ENCODE measurements at regions not wholly inside any gene's neighbourhood (a gene's known extent, or its start where the extent isn't known, plus 50 kb on each side); places are given as distances from the start of the nearest gene placed in this dataset.

DNA sequence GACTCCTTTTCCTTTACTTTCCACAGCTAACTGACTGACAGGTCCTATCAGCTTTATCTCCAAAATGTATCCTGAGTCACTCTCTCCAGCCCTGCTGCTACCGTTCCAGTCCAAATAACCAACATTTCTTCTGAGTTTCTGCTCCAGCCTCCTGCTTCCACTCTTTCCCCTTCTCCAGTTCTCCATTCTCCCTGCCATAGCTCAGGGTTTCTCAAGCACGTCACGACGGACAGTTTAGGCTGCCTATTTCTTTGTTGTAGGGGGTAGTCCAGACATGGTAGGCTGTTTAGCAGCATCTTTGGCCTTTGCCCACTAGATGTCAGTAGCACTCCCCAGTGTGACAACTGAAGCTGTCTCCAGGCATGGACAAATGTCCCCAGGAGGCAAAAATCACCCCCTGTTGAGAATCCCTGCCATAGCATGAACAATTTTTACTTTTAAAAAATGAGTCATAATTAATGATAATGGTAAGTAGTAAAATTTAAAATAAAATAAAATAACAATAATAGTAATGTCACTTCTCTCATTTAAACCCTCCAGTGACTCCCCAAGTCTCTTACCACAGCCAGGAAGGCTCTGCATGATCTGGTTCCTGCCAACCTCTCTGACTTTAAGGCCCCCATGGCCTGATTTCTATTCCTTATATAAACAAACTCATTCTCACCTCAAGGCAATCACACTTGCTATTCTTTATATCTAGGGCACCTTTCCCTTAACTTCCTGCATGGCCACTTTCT, 105.4 kb upstream of the FER start:
- no peaks in the 10 kb centered on the region for H3K27me3 ChIP-seq (ENCODE audit: control insufficient read depth, insufficient read depth, low read length)
- peak overlapping the region; percentile 20 for H3K9ac ChIP-seq (ENCODE audit: low read depth, low read length)
- H3K36me3 ChIP-seq (ENCODE audit: insufficient read depth, low read length): no peaks in the 10 kb centered on the region
- H3K4me2 ChIP-seq (ENCODE audit: low read length): peak overlapping the region; percentile 82
- peak overlapping the region; percentile 48 for H3K4me3 ChIP-seq (ENCODE audit: low read length)
- H3K9me3 ChIP-seq (replicated peaks; ENCODE audit: low read length): no peaks in the 10 kb centered on the region
- peaks cover 3% of the 10 kb centered on the region for H3K4me1 ChIP-seq (ENCODE audit: control insufficient read depth, insufficient read depth, low read length)

DNA sequence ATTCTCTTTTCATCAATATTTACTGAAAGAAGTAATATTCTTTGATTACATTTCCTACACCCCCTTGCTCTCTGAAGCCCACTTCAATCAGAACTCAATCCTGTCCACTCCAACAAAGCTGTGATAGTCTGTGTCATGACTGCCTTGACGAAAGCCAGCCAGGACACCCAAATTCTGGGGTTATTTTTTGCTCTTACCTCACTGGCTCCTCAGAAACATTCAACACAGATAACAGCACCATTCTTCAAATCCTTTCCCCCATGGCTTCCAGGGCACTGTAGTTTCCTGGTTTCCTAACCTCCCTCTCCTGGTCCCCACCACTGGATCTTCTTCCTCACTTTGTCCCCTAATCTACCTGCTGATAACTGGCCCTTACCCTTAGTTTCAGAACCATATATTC, 106.1 kb upstream of the FER start:
- Histone ChIP-seq H3K36me3 (ENCODE audit: insufficient read depth, low read length) (no peaks in the 10 kb centered on the region), H3K27me3 (ENCODE audit: control insufficient read depth, insufficient read depth, low read length) (no peaks in the 10 kb centered on the region), H3K4me2 (ENCODE audit: low read length) (no peak overlapping the region), H3K9me3 (replicated peaks; ENCODE audit: low read length) (no peaks in the 10 kb centered on the region), H3K9ac (ENCODE audit: low read depth, low read length) (no peak overlapping the region), H3K4me3 (ENCODE audit: low read length) (no peak overlapping the region), H3K4me1 (ENCODE audit: control insufficient read depth, insufficient read depth, low read length) (peaks cover 3% of the 10 kb centered on the region)

DNA sequence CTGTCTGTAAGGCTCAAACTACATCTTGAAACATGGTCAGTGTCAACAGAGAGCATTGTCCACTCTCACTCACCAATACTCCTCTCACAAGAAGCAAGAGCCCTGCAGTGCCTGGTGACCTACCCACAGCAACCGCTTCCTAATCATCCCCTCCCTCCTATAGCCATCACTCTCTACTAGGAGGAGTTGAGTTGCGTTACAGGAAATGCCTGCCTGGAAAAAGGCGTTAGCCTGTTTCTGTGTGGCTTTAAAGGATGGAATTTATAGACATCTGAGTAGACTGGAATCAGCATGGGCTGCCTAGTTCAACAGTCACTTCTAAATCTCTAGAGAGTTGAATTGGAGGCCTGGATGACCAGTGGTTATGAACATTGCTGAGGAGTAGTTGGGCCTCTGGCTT, 108.3 kb upstream of the FER start:
- H3K9me3 ChIP-seq (replicated peaks; ENCODE audit: low read length): no peaks in the 10 kb centered on the region
- no peaks in the 10 kb centered on the region for H3K27me3 ChIP-seq (ENCODE audit: control insufficient read depth, insufficient read depth, low read length)
- no peaks in the 10 kb centered on the region for H3K36me3 ChIP-seq (ENCODE audit: insufficient read depth, low read length)
- H3K4me2 ChIP-seq (ENCODE audit: low read length): no peak overlapping the region
- H3K9ac ChIP-seq (ENCODE audit: low read depth, low read length): no peak overlapping the region
- H3K4me1 ChIP-seq (ENCODE audit: control insufficient read depth, insufficient read depth, low read length): peaks cover 3% of the 10 kb centered on the region
- no peak overlapping the region for H3K4me3 ChIP-seq (ENCODE audit: low read length)

DNA sequence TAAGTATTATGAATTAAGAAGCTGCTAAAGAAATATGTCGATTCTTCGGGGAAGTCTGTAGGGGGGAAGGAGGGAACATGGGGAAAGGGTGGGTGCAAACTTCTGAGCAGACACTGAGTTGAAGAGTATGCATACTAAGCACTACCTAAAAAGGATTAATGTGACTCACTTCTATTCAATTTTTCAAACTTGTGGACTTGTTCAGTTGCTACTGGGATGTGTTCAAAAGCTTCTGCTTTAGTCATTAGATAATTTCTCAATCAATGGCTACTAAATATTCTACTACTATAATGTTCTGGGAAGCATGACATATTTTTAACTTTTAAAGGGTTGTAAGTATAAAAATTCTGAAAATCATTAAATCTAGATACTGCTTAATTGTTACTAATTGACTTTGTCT, 109.7 kb upstream of the FER start:
- Histone ChIP-seq H3K9me3 (replicated peaks; ENCODE audit: low read length) (no peaks in the 10 kb centered on the region), H3K36me3 (ENCODE audit: insufficient read depth, low read length) (no peaks in the 10 kb centered on the region), H3K4me2 (ENCODE audit: low read length) (no peak overlapping the region), H3K4me3 (ENCODE audit: low read length) (no peak overlapping the region), H3K27me3 (ENCODE audit: control insufficient read depth, insufficient read depth, low read length) (no peaks in the 10 kb centered on the region), H3K4me1 (ENCODE audit: control insufficient read depth, insufficient read depth, low read length) (peaks cover 3% of the 10 kb centered on the region), H3K9ac (ENCODE audit: low read depth, low read length) (no peak overlapping the region)

DNA sequence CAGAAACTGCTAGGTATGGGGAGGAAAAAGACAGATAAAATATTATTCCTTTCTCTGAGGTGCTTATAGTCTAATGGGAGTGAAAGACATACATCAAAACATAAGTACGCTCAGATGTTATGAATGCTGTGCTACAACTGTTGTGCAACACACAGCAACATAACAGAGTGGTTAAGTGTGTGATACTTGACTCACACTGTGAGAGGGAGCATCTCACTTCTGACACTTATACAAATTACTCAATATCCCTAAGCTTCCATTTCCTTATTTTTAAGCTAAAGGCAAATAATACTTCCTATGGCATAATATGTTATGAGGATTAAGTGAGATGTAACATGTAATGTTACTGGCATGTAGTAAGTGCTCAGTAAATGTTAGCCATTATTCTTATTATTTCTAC, 110.6 kb upstream of the FER start:
- no peaks in the 10 kb centered on the region for H3K36me3 ChIP-seq (ENCODE audit: insufficient read depth, low read length)
- no peak overlapping the region for H3K9ac ChIP-seq (ENCODE audit: low read depth, low read length)
- no peaks in the 10 kb centered on the region for H3K9me3 ChIP-seq (replicated peaks; ENCODE audit: low read length)
- no peak overlapping the region for H3K4me2 ChIP-seq (ENCODE audit: low read length)
- H3K27me3 ChIP-seq (ENCODE audit: control insufficient read depth, insufficient read depth, low read length): no peaks in the 10 kb centered on the region
- peaks cover 2% of the 10 kb centered on the region for H3K4me1 ChIP-seq (ENCODE audit: control insufficient read depth, insufficient read depth, low read length)
- no peak overlapping the region for H3K4me3 ChIP-seq (ENCODE audit: low read length)

DNA sequence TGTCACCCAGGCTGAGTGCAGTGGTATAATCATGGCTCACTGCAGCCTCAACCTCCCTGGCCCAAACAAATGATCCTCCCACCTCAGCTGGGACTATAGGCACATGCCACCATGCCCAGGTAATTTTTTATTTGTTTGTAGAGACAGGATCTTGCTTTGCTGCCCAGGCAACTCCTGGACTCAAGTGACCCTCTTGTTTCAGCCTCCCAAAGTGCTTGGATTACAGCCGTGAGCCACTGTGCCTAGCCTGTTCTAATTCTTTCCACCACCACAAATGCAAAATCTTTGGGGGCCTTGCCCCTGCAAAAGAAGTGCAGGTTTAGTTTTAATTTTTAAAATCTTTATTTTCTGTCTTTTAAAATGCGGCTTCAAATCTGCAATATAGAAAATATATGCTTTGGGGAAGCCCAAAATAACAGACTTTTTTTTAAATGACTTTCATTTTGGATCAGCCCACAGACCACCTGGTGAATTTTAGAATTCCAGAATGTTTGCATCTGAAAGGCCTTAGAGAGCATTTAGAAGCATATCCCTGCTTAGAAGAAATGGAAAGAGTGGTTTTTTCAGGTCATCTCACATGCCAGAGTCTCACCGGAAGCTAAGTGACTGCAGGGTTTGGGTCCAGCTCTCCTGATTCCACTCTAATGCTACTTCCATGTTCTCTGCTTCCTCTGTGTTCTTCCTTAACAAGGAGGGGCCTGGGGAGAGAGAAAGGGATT, 111.4 kb upstream of the FER start:
- Histone ChIP-seq H3K4me1 (ENCODE audit: control insufficient read depth, insufficient read depth, low read length) (no peaks in the 10 kb centered on the region), H3K9me3 (replicated peaks; ENCODE audit: low read length) (no peaks in the 10 kb centered on the region), H3K9ac (ENCODE audit: low read depth, low read length) (no peak overlapping the region), H3K36me3 (ENCODE audit: insufficient read depth, low read length) (no peaks in the 10 kb centered on the region), H3K27me3 (ENCODE audit: control insufficient read depth, insufficient read depth, low read length) (no peaks in the 10 kb centered on the region), H3K4me2 (ENCODE audit: low read length) (no peak overlapping the region), H3K4me3 (ENCODE audit: low read length) (no peak overlapping the region)

DNA sequence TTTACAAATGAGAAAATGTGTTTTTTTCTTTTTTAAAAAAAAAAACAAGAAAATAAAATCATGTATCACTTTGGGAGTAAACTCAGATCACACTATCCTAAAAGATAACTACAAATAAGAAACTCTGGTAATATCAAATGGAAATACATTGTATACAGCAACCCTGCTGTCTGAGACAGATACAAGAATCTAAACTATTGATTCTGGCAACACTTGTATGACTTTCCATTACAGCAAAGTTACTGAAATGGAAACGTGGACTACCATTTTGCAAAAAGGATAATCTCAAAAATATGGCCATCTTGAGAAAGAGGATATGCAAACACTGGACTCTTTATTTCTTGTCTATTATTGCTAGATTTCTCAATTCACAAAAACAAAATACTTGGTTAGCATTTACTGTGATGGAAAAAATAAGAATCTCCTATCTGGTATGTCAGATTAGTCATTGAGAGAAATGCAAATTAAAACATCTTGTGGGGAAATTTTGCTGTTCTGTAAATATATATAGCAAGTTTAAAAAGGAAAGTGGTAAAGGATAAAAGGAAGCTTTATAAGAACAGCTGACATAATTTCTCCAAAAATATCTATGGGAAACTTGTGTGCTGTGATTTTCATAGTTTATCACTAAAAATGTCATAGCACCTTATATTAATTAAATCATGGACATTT, 112.9 kb upstream of the FER start:
- Histone ChIP-seq H3K9me3 (replicated peaks; ENCODE audit: low read length) (no peaks in the 10 kb centered on the region), H3K4me2 (ENCODE audit: low read length) (no peak overlapping the region), H3K4me3 (ENCODE audit: low read length) (no peak overlapping the region), H3K4me1 (ENCODE audit: control insufficient read depth, insufficient read depth, low read length) (no peaks in the 10 kb centered on the region), H3K9ac (ENCODE audit: low read depth, low read length) (no peak overlapping the region), H3K27me3 (ENCODE audit: control insufficient read depth, insufficient read depth, low read length) (no peaks in the 10 kb centered on the region), H3K36me3 (ENCODE audit: insufficient read depth, low read length) (no peaks in the 10 kb centered on the region)

DNA sequence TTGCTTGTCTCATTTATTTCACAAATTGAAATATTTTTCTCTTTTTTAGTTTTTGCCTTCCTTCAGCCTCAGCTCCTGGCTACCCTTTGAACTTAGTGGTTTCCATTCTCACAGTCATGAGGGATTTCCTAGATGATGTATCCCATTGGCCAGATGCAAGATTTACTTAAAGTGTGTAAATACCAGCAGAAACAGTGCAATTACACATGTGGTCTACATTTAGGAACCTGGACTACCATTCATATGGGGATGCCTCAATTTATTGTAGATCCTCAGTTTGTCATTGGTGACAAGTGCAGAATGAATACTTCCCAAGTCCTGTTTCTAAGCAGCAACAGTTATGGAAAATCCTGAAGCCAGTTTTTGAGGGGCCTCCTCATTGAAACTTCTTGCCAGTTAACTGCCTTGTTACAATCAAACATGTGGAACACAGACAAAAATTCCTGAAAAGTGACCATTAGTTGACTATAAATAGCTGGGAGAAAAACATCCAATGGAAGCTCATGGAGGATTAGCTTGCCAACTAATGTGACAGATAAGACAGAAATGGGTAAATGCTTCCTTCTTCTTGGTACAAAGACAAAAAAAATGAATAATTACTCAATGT, 113.6 kb upstream of the FER start:
- no peaks in the 10 kb centered on the region for H3K9me3 ChIP-seq (replicated peaks; ENCODE audit: low read length)
- H3K27me3 ChIP-seq (ENCODE audit: control insufficient read depth, insufficient read depth, low read length): no peaks in the 10 kb centered on the region
- no peaks in the 10 kb centered on the region for H3K36me3 ChIP-seq (ENCODE audit: insufficient read depth, low read length)
- no peak overlapping the region for H3K9ac ChIP-seq (ENCODE audit: low read depth, low read length)
- no peaks in the 10 kb centered on the region for H3K4me1 ChIP-seq (ENCODE audit: control insufficient read depth, insufficient read depth, low read length)
- H3K4me2 ChIP-seq (ENCODE audit: low read length): no peak overlapping the region
- H3K4me3 ChIP-seq (ENCODE audit: low read length): no peak overlapping the region

DNA sequence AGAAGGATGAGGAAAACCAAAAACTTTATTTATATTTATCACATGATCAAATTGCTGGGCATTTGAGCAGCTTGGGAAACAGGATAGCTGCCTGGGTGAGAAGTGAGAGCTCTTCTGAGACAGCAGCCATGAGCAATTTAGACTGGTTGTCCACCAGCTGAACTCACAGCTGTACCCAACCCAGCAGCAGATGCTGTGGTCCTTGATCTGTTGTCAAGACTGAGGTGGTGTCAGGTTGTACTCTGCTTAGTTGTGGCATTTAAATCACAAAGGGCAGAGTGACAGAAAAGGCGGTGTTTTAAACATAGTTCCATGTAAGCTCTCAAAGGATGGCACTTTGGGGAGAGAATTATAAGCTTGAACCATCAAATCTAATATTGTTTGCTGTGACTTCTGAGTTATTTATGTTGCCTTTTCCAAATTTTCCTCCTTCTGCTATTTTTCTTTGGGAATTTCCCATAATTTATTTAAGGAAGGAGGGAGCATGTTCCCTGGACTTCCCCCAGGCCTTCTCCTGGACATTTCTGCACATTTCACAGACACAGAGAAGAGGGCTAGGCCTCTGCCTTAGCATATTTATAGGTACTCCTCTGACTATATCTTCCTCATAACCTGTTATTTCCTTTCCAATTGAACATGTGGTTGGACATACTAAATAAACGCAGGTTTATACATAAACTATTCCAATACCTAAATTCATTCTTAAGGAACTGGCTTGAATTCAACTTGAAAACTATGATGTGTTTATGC, 117.7 kb upstream of the FER start:
- H3K36me3 ChIP-seq (ENCODE audit: insufficient read depth, low read length): no peaks in the 10 kb centered on the region
- no peaks in the 10 kb centered on the region for H3K9me3 ChIP-seq (replicated peaks; ENCODE audit: low read length)
- H3K27me3 ChIP-seq (ENCODE audit: control insufficient read depth, insufficient read depth, low read length): no peaks in the 10 kb centered on the region
- H3K4me3 ChIP-seq (ENCODE audit: low read length): no peak overlapping the region
- H3K9ac ChIP-seq (ENCODE audit: low read depth, low read length): no peak overlapping the region
- H3K4me2 ChIP-seq (ENCODE audit: low read length): no peak overlapping the region
- H3K4me1 ChIP-seq (ENCODE audit: control insufficient read depth, insufficient read depth, low read length): no peaks in the 10 kb centered on the region

DNA sequence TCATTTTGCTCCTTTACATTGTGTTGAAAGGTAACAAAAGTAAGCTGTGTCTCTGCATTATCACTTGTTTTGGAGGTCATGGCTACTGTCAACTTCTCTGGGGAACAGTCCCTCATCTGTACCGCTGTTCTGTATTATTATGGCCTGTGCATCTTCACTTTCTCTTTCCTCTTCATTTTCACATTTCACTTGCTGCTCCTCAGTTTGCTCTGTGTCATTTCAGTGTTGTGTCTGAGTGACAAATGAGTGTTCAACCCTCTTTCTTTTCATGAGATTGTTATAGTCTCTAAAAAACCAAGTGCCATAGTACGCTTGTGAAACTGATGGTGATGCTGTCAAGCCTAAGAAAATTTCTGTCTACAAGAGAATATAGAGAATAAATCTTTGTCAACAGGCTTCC, 122.0 kb upstream of the FER start:
- no peak overlapping the region for H3K4me3 ChIP-seq (ENCODE audit: low read length)
- H3K36me3 ChIP-seq (ENCODE audit: insufficient read depth, low read length): no peaks in the 10 kb centered on the region
- H3K9ac ChIP-seq (ENCODE audit: low read depth, low read length): no peak overlapping the region
- no peak overlapping the region for H3K4me2 ChIP-seq (ENCODE audit: low read length)
- no peaks in the 10 kb centered on the region for H3K9me3 ChIP-seq (replicated peaks; ENCODE audit: low read length)
- H3K27me3 ChIP-seq (ENCODE audit: control insufficient read depth, insufficient read depth, low read length): no peaks in the 10 kb centered on the region
- no peaks in the 10 kb centered on the region for H3K4me1 ChIP-seq (ENCODE audit: control insufficient read depth, insufficient read depth, low read length)

DNA sequence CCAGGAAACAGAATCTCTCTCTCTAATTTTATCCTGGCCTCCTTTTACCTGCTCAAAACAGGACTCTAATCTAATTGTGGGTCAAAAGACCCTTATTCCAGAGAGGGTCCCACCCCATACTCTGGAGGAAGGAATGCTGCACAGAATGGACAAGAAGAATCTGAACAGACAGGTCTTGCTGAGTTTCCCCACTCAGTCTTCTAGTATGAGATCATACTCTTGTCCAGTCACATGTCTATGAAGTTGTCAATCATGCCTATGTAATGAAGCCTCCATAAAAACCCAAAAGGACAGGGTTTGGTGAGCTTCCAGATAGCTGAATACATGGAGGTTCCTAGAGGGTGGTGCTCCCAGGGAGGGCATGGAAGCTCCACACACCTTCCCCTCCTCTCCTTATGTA, 123.9 kb upstream of the FER start:
- H3K4me2 ChIP-seq (ENCODE audit: low read length): no peak overlapping the region

More for the DNA sequence above, 123.9 kb upstream of the FER start:
- no peaks in the 10 kb centered on the region for H3K36me3 ChIP-seq (ENCODE audit: insufficient read depth, low read length)
- H3K27me3 ChIP-seq (ENCODE audit: control insufficient read depth, insufficient read depth, low read length): no peaks in the 10 kb centered on the region
- no peak overlapping the region for H3K4me3 ChIP-seq (ENCODE audit: low read length)
- H3K9me3 ChIP-seq (replicated peaks; ENCODE audit: low read length): no peaks in the 10 kb centered on the region
- no peaks in the 10 kb centered on the region for H3K4me1 ChIP-seq (ENCODE audit: control insufficient read depth, insufficient read depth, low read length)
- H3K9ac ChIP-seq (ENCODE audit: low read depth, low read length): no peak overlapping the region
